PC-9 (cell line): ENCODE measurements at regions not wholly inside any gene's neighbourhood (a gene's known extent, or its start where the extent isn't known, plus 50 kb on each side); places are given as distances from the start of the nearest gene placed in this dataset.

ENCODE experiments used
- BruUV-seq: library from RNA; stranded (reverse); fragments of 400-500 nt; replicated peaks from 2 replicates; lab custom pipeline; 2021; lab: Mats Ljungman, UMichigan
- CTCF ChIA-PET: fragments of 300-600 bp; sonication (Branson Sonifier 250); formaldehyde crosslinking; loops from one replicate; lab custom pipeline; 2022; ENCODE audit warnings: antibody characterized with exemption; lab: Charles Lee
- POLR2A ChIA-PET: fragments of 300-600 bp; sonication (Branson Sonifier 250); formaldehyde crosslinking; loops from one replicate; lab custom pipeline; 2022; ENCODE audit warnings: antibody characterized with exemption; ENCODE audit not compliant: unreplicated experiment; lab: Charles Lee
- DNase-seq, 2 experiments: peaks; one replicate each; pipeline versions ENCODE4 v3.0.0 to v3.0.0-alpha.2; 2015 to 2022; ENCODE audit warnings: mixed read lengths in 1 of 2
- H2AFZ ChIP-seq: fragments of 200-600 bp; sonication (generic); 2 replicates; pipeline ENCODE4 v1.8.1; 2017; ENCODE audit warnings: antibody characterized with exemption
- H3F3A ChIP-seq: fragments of 200-600 bp; sonication (generic); 2 replicates; pipeline ENCODE4 v1.8.1; 2017; ENCODE audit warnings: antibody characterized with exemption, mild to moderate bottlenecking, low read depth; ENCODE audit not compliant: insufficient read depth
- H3K27ac ChIP-seq: fragments of 200-600 bp; sonication (generic); 2 replicates; pipeline ENCODE4 v1.6.1; 2016; ENCODE audit warnings: mixed run types
- H3K27me3 ChIP-seq: fragments of 200-600 bp; sonication (generic); 2 replicates; pipeline ENCODE4 v1.6.1; 2016; ENCODE audit warnings: low read depth, mixed run types; ENCODE audit not compliant: insufficient read depth
- H3K36me3 ChIP-seq: fragments of 200-600 bp; sonication (generic); 2 replicates; pipeline ENCODE4 v1.6.1; 2016; ENCODE audit warnings: low read depth, mixed run types
- H3K4me1 ChIP-seq: fragments of 200-600 bp; sonication (generic); replicated peaks from 2 replicates; pipeline ENCODE4 v1.6.1; 2016; ENCODE audit warnings: mixed run types; ENCODE audit not compliant: insufficient read depth
- H3K4me2 ChIP-seq: fragments of 200-600 bp; sonication (generic); 2 replicates; pipeline ENCODE4 v1.6.1; 2017; ENCODE audit warnings: mixed run types
- H3K4me3 ChIP-seq: fragments of 200-600 bp; sonication (generic); 2 replicates; pipeline ENCODE4 v1.6.1; 2016; ENCODE audit warnings: mixed run types
- H3K79me2 ChIP-seq: fragments of 200-600 bp; sonication (generic); 2 replicates; pipeline ENCODE4 v1.6.1; 2017; ENCODE audit warnings: low read depth, mixed run types
- H3K9me2 ChIP-seq: fragments of 200-600 bp; sonication (generic); 2 replicates; pipeline ENCODE4 v1.8.1; 2017; ENCODE audit warnings: mild to moderate bottlenecking; ENCODE audit not compliant: insufficient read depth
- H3K9me3 ChIP-seq: fragments of 200-600 bp; sonication (generic); 2 replicates; pipeline ENCODE4 v1.8.1; 2016; ENCODE audit warnings: low read depth; ENCODE audit not compliant: insufficient read depth
- H4K20me1 ChIP-seq: fragments of 200-600 bp; sonication (generic); 2 replicates; pipeline ENCODE4 v1.8.1; 2017; ENCODE audit not compliant: insufficient read depth
- CTCF ChIP-seq: fragments of 200-600 bp; sonication (generic); conservative IDR thresholded peaks from 2 replicates; pipeline ENCODE4 v1.6.1; 2017; ENCODE audit warnings: mixed run types, antibody characterized with exemption, mild to moderate bottlenecking, moderate library complexity
- EZH2 ChIP-seq: fragments of 200-600 bp; sonication (generic); IDR thresholded peaks from 2 replicates; pipeline ENCODE4 v1.8.0; 2017; ENCODE audit warnings: antibody characterized with exemption, low read depth
- intact Hi-C: fragments of 100-400 bp; cut with micrococcal nuclease; formaldehyde crosslinking; loops from one replicate; pipeline ENCODE4 v1.10.0; 2022; ENCODE audit not compliant: unreplicated experiment

- CTCF ChIA-PET, result no interaction called here
- H2AFZ ChIP-seq, result no peak overlapping the region
- H3K27me3 ChIP-seq, result no peaks in the 10 kb centered on the region
- H3F3A ChIP-seq, result no peaks in the 10 kb centered on the region
- TF ChIP-seq EZH2, result no peak
- TF ChIP-seq CTCF, result no peak
- H3K27ac ChIP-seq, result no peak overlapping the region
- H3K9me2 ChIP-seq, result no peaks in the 10 kb centered on the region
- no peaks in the 10 kb centered on the region for H4K20me1 ChIP-seq
- H3K4me3 ChIP-seq, result no peak overlapping the region
- no peak for DNase-seq
- no peaks in the 10 kb centered on the region for H3K9me3 ChIP-seq
- no peaks in the 10 kb centered on the region for H3K4me1 ChIP-seq
- no peaks in the 10 kb centered on the region for H3K79me2 ChIP-seq
- BruUV-seq, result no TSS peak
- no peaks in the 10 kb centered on the region for H3K36me3 ChIP-seq
- no peak overlapping the region for H3K4me2 ChIP-seq
- intact Hi-C loops, result no loop called here
- POLR2A ChIA-PET, result no interaction called here
These were observed 145.3 kb downstream of the S1PR1 start for GRCh38 chr1:101382135-101382534.

- H3K27me3 ChIP-seq, result no peaks in the 10 kb centered on the region
- intact Hi-C loops, result no loop called here
- no peak overlapping the region for H2AFZ ChIP-seq
- no peak overlapping the region for H3K4me2 ChIP-seq
- no TSS peak for BruUV-seq
- DNase-seq, result no peak
- no peaks in the 10 kb centered on the region for H3K9me3 ChIP-seq
- no peaks in the 10 kb centered on the region for H3K4me1 ChIP-seq
- no peaks in the 10 kb centered on the region for H3K9me2 ChIP-seq
- no peaks in the 10 kb centered on the region for H3K36me3 ChIP-seq
- H3K79me2 ChIP-seq, result no peaks in the 10 kb centered on the region
- no peak for TF ChIP-seq CTCF
- TF ChIP-seq EZH2, result no peak
- no peaks in the 10 kb centered on the region for H4K20me1 ChIP-seq
- ChIA-PET POLR2A (no interaction called here), CTCF (no interaction called here)
- no peaks in the 10 kb centered on the region for H3F3A ChIP-seq
- H3K4me3 ChIP-seq, result no peak overlapping the region
- H3K27ac ChIP-seq, result no peak overlapping the region
These were observed 152.2 kb downstream of the S1PR1 start for GRCh38 chr1:101388904-101389546.

- TF ChIP-seq EZH2 (no peak), CTCF (no peak)
- no peak overlapping the region for H3K4me3 ChIP-seq
- H2AFZ ChIP-seq, result no peak overlapping the region
- no peak overlapping the region for H3K27ac ChIP-seq
- no TSS peak for BruUV-seq
- H3K27me3 ChIP-seq, result no peaks in the 10 kb centered on the region
- H3K9me3 ChIP-seq, result no peaks in the 10 kb centered on the region
- no peaks in the 10 kb centered on the region for H3K79me2 ChIP-seq
- no peaks in the 10 kb centered on the region for H4K20me1 ChIP-seq
- intact Hi-C loops, result no loop called here
- ChIA-PET CTCF (no interaction called here), POLR2A (no interaction called here)
- no peak for DNase-seq
- H3K4me2 ChIP-seq, result no peak overlapping the region
- H3K9me2 ChIP-seq, result no peaks in the 10 kb centered on the region
- no peaks in the 10 kb centered on the region for H3K4me1 ChIP-seq
- no peaks in the 10 kb centered on the region for H3K36me3 ChIP-seq
- no peaks in the 10 kb centered on the region for H3F3A ChIP-seq
These were observed 152.7 kb downstream of the S1PR1 start for GRCh38 chr1:101389547-101389929.
